RWPE2 (cell line): ENCODE measurements at regions not wholly inside any gene's neighbourhood (a gene's known extent, or its start where the extent isn't known, plus 50 kb on each side); places are given as distances from the start of the nearest gene placed in this dataset.
"Not testable (repeated sequence)": the region's sequence is repeated elsewhere in the genome, so short reads cannot be mapped to it uniquely, and the experiment has no call there.

Experiments
- ATAC-seq: fragments of 200-7000 bp; cut with Tn5 transposase; 3 replicates; pipeline ENCODE4 v1.9.1; 2021; ENCODE audit warnings: low read depth
- DNase-seq: peaks from one replicate; pipeline ENCODE4 v3.0.0-alpha.2; 2020; ENCODE audit warnings: low spot score
- H3K27ac ChIP-seq: fragments of 450-650 bp; 2 replicates; pipeline ENCODE4 v1.5.1; 2017; ENCODE audit warnings: mild to moderate bottlenecking; ENCODE audit not compliant: poor library complexity, severe bottlenecking
- H3K27me3 ChIP-seq: fragments of 250-450 bp; sonication (Bioruptor Pico); 2 replicates; pipeline ENCODE4 v1.5.1; 2021; ENCODE audit warnings: mild to moderate bottlenecking, moderate library complexity; ENCODE audit not compliant: insufficient read depth, poor library complexity, severe bottlenecking
- H3K36me3 ChIP-seq: fragments of 250-450 bp; sonication (Bioruptor Pico); 2 replicates; pipeline ENCODE4 v1.5.1; 2020; ENCODE audit warnings: low read depth, mild to moderate bottlenecking, moderate library complexity
- H3K4me1 ChIP-seq: fragments of 250-450 bp; sonication (Bioruptor Pico); 2 replicates; pipeline ENCODE4 v1.5.1; 2021; ENCODE audit warnings: mild to moderate bottlenecking, moderate library complexity; ENCODE audit not compliant: insufficient read depth, poor library complexity, severe bottlenecking
- H3K4me3 ChIP-seq: fragments of 250-450 bp; sonication (Bioruptor Pico); 2 replicates; pipeline ENCODE4 v1.5.1; 2021; ENCODE audit warnings: mild to moderate bottlenecking, moderate library complexity; ENCODE audit not compliant: severe bottlenecking
- H3K9me3 ChIP-seq: fragments of 250-450 bp; sonication (Bioruptor Pico); 2 replicates; pipeline ENCODE4 v1.5.1; 2021; ENCODE audit warnings: mild to moderate bottlenecking, moderate library complexity; ENCODE audit not compliant: severe bottlenecking
- TF ChIP-seq, protein P1 (sequence below): fragments of 450-650 bp; IDR thresholded peaks from one replicate; pipeline ENCODE4 v1.5.1; 2017; ENCODE audit warnings: mild to moderate bottlenecking, moderate library complexity; ENCODE audit not compliant: poor library complexity, severe bottlenecking

DNA sequence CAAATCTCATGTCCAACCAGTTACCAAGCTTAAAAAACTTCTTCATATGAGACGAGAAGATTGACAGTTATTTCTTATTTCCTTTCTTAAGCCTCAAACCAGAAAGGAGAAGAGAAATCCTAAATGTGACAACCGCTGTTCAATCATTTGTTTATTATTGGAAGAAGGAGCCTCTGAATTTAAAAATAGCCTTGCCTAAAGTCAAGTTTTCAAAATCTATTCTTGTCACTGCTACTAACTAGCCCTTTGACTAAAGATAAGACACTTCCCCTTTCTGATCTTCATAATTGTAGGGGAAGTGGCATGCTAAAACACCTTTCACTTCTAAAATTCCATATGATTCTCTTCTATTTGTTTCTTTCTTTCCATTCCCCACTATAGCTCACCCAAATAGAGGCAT is 106.2 kb upstream of the EMB start:
- no peak overlapping the region for H3K4me3 ChIP-seq
- ATAC-seq = no peak
- no peaks in the 10 kb centered on the region for H3K9me3 ChIP-seq
- H3K36me3 ChIP-seq = no peaks in the 10 kb centered on the region
- DNase-seq = no peak
- no peaks in the 10 kb centered on the region for H3K27me3 ChIP-seq
- TF ChIP-seq, protein P1, sequence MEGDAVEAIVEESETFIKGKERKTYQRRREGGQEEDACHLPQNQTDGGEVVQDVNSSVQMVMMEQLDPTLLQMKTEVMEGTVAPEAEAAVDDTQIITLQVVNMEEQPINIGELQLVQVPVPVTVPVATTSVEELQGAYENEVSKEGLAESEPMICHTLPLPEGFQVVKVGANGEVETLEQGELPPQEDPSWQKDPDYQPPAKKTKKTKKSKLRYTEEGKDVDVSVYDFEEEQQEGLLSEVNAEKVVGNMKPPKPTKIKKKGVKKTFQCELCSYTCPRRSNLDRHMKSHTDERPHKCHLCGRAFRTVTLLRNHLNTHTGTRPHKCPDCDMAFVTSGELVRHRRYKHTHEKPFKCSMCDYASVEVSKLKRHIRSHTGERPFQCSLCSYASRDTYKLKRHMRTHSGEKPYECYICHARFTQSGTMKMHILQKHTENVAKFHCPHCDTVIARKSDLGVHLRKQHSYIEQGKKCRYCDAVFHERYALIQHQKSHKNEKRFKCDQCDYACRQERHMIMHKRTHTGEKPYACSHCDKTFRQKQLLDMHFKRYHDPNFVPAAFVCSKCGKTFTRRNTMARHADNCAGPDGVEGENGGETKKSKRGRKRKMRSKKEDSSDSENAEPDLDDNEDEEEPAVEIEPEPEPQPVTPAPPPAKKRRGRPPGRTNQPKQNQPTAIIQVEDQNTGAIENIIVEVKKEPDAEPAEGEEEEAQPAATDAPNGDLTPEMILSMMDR = no peak
- no peak overlapping the region for H3K27ac ChIP-seq
- peaks cover 3% of the 10 kb centered on the region for H3K4me1 ChIP-seq

DNA sequence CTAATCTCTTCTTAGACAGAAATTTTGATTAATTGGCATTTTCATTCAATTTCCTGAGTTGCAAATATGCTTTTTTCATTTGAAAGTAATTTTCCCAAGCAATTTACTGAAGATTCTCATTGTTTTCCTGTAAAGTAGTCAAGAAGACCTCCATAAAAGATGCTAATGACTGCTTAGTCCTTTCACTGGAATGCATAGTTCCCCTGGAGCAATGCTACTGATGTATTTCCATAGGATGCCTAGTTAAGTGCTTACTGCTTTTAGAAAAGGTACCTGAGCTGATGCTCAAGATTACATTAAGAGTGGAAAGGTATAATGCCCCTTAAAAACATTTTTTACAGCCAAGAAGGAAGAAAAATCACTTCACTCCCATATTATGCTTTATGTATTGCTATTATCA is 109.2 kb upstream of the EMB start:
- Histone ChIP-seq H3K27ac (no peak overlapping the region), H3K4me3 (no peak overlapping the region), H3K36me3 (no peaks in the 10 kb centered on the region), H3K27me3 (no peaks in the 10 kb centered on the region), H3K9me3 (no peaks in the 10 kb centered on the region), H3K4me1 (peaks cover 10% of the 10 kb centered on the region)
- TF ChIP-seq, protein P1 = no peak
- ATAC-seq (no peak), DNase-seq (no peak)

DNA sequence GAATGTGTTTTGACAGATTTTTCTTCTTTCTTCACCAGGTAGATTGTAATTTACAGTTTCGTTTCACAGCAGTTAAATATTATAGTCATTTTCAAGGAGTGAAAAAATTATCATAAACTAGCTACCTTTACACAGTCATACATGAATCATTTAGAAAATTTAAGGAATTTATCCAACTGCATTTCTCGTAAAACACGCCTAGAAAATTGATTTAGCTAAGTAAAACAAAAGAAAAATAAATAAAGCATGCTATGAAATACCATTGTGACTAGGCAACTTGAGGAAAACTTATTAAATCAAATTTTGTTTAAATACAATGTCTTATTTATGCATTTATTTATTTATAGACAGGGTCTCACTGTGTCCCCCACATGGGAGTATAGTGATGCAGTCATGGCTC is 109.9 kb upstream of the EMB start:
- peak; percentile 40; the same call in 1 of the 3 replicates for ATAC-seq
- Histone ChIP-seq H3K27ac (no peak overlapping the region), H3K4me1 (peaks cover 10% of the 10 kb centered on the region)

DNA sequence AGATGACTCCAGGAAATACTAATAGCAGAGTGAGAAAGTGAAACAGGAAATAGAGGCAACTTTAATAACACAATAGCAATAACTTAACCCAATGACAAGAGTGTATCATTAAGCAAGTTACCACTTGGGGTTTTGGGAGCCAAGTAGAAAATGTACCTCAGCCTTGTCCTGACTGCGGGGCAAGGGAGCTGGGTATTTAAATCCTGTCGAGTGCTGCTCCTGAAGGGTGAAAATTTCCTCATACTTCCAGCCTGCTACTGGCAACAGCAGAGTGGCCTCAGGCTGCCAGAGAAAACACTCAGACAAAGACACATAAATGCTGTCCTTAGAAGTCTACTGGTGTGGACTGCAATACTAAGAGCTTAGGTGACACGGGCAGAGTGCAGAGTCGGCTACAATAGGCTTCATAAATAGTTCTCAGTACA is 112.5 kb upstream of the EMB start:
- no peaks in the 10 kb centered on the region for H3K9me3 ChIP-seq
- H3K27ac ChIP-seq = no peak overlapping the region
- no peaks in the 10 kb centered on the region for H3K27me3 ChIP-seq
- peak; percentile 67 for ATAC-seq
- H3K36me3 ChIP-seq = no peaks in the 10 kb centered on the region
- DNase-seq = no peak
- H3K4me3 ChIP-seq = no peak overlapping the region
- TF ChIP-seq, protein P1 = no peak
- peaks cover 10% of the 10 kb centered on the region for H3K4me1 ChIP-seq

More for the DNA sequence above, 109.9 kb upstream of the EMB start:
- no peak for DNase-seq
- no peaks in the 10 kb centered on the region for H3K36me3 ChIP-seq
- TF ChIP-seq, protein P1 = no peak
- H3K27me3 ChIP-seq = no peaks in the 10 kb centered on the region
- H3K4me3 ChIP-seq = no peak overlapping the region
- H3K9me3 ChIP-seq = no peaks in the 10 kb centered on the region

DNA sequence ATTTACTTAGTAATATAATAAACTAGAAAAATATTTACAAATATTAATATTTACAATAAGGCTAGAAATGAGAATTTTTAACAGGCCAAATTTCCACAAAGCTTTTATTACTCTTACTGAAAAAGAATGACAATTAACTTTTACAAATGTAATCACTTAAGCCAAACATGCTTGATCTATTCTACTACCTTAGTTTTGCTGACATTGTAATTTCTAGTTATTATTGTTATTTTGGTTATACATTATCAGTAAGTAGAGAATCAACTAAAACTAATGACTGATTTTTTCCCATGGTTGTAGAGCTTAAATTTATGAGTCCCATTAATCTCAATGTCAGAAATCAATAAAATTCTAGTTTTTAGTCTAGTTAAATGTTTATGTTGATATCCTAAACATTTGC is 107.8 kb upstream of the PARP8 start:
- H3K9me3 ChIP-seq, H3K27ac ChIP-seq, DNase-seq, ATAC-seq, H3K4me1 ChIP-seq, H3K4me3 ChIP-seq, H3K27me3 ChIP-seq, H3K36me3 ChIP-seq: not testable (repeated sequence)
